Astrocyte of the cerebellum (primary cell): ENCODE measurements at regions not wholly inside any gene's neighbourhood (a gene's known extent, or its start where the extent isn't known, plus 50 kb on each side); places are given as distances from the start of the nearest gene placed in this dataset.

Experiments used
- DNase-seq: peaks from one replicate; pipeline ENCODE4 v3.0.0-alpha.2; 2011; ENCODE audit warnings: low read depth
- H3K4me3 ChIP-seq: 2 replicates; pipeline ENCODE4 v1.5.1; 2011; ENCODE audit warnings: mild to moderate bottlenecking, low read depth, low read length, moderate library complexity
- in situ Hi-C: cut with HindIII; loops from 2 replicates; pipeline ENCODE4 v1.10.0; 2017; ENCODE audit warnings: low sequenced_read_pairs
- TF ChIP-seq, protein P1 (sequence below): IDR thresholded peaks from 2 replicates; pipeline ENCODE4 v1.5.1; 2012; ENCODE audit warnings: low read length, low read depth, moderate library complexity, mild to moderate bottlenecking; ENCODE audit errors: missing control alignments

DNA sequence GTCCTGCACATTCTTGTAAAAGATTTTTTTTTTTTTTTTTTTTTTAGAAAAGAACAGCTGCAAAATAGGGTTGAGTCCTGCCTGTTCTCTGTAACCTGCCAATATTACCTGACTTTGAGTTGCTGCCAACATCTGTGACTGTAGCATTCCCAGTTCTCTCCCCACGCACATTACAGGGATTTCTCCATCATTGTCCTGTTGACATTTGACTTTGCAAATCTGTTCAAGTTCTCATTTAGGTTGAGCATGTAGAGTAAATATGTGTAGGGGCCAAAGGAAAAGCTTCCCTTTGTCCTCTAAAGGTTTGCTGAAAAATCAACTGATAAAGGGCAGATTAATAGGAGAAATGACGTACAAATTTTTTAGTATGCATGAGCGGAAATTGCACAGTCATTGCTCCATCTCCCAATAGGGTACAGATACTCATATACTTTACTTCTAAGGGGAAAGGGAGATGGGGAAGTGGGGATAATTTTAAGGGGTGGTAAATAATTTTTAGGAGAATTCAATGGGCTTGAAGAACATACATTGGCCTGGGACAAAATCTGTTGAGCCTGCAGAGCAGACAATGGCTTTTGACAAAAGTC lies 385.5 kb downstream of the PIK3C3 start:
- in situ Hi-C loops: no loop called here
- no peak for DNase-seq
- no peak overlapping the region for H3K4me3 ChIP-seq
- TF ChIP-seq, protein P1, sequence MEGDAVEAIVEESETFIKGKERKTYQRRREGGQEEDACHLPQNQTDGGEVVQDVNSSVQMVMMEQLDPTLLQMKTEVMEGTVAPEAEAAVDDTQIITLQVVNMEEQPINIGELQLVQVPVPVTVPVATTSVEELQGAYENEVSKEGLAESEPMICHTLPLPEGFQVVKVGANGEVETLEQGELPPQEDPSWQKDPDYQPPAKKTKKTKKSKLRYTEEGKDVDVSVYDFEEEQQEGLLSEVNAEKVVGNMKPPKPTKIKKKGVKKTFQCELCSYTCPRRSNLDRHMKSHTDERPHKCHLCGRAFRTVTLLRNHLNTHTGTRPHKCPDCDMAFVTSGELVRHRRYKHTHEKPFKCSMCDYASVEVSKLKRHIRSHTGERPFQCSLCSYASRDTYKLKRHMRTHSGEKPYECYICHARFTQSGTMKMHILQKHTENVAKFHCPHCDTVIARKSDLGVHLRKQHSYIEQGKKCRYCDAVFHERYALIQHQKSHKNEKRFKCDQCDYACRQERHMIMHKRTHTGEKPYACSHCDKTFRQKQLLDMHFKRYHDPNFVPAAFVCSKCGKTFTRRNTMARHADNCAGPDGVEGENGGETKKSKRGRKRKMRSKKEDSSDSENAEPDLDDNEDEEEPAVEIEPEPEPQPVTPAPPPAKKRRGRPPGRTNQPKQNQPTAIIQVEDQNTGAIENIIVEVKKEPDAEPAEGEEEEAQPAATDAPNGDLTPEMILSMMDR: no peak

DNA sequence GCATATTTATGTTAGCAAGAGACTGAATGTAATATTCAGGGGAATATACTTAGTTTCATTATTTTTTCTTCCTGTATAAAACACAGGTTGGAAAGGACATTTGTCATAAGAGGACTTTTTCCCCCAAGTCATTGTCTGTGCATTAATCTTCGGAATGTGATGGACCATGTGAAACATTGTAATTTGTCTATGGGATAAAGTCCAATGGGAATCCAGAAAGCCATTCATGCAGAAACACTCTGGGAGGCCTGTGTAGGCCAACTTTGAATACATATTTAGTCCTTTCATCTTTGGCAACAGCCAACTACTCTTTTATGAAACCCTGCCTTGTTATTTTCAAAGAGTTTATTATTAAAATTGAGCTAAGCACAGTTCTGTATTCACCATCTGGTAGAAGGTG lies 386.4 kb downstream of the PIK3C3 start:
- TF ChIP-seq, protein P1: no peak
- H3K4me3 ChIP-seq: no peak overlapping the region
- peak; percentile 31 for DNase-seq
- in situ Hi-C loops: no loop called here

DNA sequence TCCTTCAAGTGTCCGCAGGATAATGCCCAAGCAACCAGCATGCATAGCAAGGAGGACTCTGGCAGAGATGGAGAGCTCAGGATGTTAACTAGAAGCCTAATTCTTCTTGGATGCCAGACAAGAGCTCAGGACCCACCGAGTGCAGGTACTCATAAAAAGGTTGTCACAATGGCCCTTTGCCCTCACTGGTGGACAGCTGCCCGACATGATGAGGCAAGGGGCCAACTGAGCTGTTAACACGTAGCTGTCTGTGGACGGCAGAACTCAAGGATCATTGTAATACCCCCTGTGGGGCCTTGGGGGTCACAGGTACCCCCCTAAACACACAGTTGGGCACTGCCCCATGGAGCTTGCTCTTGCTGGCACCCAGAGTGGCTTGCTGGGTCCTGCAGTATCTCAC lies 393.7 kb downstream of the PIK3C3 start:
- TF ChIP-seq, protein P1: no peak
- no peak for DNase-seq
- no peak overlapping the region for H3K4me3 ChIP-seq
- in situ Hi-C loops: no loop called here

DNA sequence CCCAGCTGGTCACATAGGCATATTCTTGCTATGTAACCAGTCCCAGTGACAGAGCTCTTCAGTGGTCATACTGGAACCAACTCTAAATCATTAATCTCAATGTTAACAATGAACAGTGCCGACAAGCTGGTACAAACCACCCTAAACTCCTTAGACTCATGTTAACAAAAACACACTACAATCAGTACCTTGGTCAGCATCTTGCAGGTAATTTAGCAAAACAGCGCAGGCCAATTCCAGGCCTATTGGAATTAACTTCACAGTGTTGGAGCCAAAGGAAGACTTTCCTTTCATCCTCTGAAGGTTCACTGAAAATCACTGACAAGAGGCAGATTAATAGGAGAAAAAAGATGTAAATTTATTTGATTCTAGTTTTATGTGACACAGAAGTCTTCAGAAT lies 396.4 kb downstream of the PIK3C3 start:
- DNase-seq: no peak
- no peak overlapping the region for H3K4me3 ChIP-seq
- in situ Hi-C loops: no loop called here
- TF ChIP-seq, protein P1: no peak

DNA sequence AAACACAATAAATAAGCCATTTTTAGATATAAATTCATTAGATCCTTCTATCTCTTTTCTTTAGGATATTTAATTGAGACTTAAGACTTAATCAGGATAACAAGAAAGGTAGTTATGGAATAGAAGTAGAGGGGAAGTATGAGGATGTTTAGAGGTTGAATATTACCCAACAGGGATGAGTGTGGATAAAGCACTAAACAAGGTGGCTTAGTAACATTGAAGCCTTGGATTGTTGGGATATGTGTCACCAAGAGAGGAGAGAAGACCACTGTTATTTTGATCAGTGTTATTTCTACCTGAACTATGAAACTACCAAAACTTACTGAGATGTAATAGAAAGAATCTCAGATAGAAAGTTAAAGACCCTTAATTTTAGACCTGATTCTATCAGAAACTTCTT lies 405.7 kb downstream of the PIK3C3 start:
- no peak for DNase-seq
- in situ Hi-C loops: no loop called here
- H3K4me3 ChIP-seq: no peak overlapping the region
- TF ChIP-seq, protein P1: no peak

DNA sequence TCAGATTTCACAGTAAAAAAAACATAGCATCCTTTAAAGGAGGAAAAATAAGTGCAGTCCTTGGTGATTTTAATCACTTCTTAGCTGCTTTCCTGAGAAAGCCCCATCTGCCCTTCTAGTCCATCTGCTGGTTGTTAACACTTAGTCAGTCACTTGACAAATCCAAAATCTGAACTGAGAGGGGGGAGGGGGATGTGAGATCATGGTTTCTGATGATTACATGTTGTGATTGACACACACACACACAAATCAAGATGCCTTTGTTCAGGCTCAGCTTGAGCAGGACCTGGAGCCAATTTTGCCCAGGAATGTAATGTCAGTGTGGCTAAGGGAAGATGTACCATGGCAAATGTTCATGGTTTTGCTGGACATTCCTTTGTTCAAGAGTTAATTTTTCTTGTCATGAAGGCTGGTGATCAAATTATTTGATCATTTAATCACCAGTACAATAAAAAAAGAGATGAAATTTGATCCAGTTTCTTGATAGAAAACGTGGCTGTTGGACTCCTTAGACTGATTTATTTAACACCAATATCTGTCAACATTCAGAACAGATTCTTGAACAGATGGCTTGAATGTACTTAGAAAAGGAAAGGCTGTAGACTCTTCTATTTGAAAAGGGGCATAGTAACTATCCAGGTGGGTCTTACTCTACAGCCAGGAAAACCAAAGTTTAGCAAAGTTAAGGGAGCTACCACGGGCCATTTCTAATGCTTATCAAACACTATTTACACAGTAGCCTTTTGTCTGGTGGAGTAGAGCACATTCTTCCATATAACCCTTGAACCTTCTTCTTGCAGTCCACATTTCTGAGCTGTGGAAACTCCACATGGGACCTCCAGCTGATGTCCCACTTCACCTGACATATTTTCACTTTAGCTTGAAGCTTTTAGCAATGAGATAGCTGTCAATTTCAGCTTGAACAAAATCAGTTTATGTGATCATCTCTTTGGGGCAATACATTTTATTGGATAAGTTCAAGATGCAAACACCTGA lies 408.7 kb downstream of the PIK3C3 start:
- in situ Hi-C loops: no loop called here
- no peak for DNase-seq
- TF ChIP-seq, protein P1: no peak
- no peak overlapping the region for H3K4me3 ChIP-seq
